HG02623 (cell line): ENCODE measurements at regions not wholly inside any gene's neighbourhood (a gene's known extent, or its start where the extent isn't known, plus 50 kb on each side); places are given as distances from the start of the nearest gene placed in this dataset.
"Not testable (repeated sequence)": the region's sequence is repeated elsewhere in the genome, so short reads cannot be mapped to it uniquely, and the experiment has no call there.

Experiments
- ATAC-seq: cut with Tn5 transposase; IDR thresholded peaks from one replicate; pipeline ENCODE4 v1.9.1; 2021; ENCODE audit warnings: moderate library complexity; ENCODE audit not compliant: unreplicated experiment

- not testable (repeated sequence) for ATAC-seq
Measured at GRCh38 chr2:187610450-187610849, 56.2 kb upstream of the TFPI start.

- ATAC-seq = no peak
Measured at GRCh38 chr2:187612857-187613256, 58.6 kb upstream of the TFPI start.

GRCh38 chr2:187614756-187615155, 60.5 kb upstream of the TFPI start:
- no peak for ATAC-seq

DNA sequence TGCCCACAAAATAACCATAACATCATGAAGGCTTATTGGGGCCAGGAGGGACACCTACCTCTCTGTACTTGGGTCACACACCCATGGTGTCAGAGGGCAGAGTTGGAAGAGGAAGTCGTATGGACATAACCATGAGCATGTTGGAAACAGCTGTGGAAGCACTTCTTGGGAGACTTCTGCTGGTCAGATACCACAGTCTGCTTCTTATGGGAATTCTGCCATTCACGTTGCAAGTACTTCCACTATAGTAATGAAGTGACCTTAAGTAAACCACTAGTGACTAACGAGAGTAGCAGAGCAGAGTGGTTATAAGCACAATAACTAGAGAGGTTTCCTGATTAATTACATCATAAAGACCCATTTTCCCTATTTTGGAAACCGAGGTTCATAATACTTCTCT, 61.1 kb upstream of the TFPI start:
- no peak for ATAC-seq

DNA sequence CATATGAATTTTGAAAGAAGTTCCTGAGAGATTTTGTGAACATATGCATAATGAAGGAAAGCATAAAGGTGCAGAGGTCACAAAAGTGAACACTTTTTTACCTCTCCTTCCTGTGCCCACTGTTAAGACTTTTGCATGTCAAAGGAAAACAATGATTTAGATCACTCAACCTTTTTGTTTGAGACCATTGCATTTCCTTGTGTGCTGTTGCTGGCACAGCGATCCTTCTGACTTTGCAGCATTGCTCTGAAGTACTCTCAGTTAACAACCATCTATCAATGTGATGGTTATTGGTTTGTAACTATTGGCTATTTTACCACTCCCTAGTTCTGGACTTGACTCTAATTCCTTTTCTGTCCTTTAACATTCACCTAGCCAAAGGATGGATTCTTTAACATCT, 61.7 kb upstream of the TFPI start:
- ATAC-seq = no peak

- no peak for ATAC-seq
Measured at GRCh38 chr2:187617120-187617519, 62.9 kb upstream of the TFPI start.

GRCh38 chr2:187617905-187618304, 63.7 kb upstream of the TFPI start:
- no peak for ATAC-seq

GRCh38 chr2:187618813-187619212, 64.6 kb upstream of the TFPI start:
- ATAC-seq = no peak

DNA sequence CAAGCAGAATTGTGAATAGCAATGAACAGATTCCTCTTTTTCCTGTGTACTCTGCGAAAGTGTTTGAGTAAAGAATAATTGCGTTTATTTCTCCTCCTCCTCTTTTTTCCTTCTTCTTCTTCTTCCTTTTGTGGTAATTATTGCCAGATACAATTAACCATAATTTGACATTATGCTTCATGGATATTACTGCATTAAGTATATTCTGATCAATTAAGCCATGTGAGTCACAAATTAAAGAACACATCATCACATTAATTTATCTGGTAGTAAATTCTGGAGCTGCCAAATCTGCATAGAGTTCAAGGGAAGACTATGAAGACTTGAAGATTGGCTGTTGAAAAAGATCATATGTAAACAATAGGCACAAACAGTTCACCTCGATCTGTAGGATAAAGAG, 72.9 kb upstream of the TFPI start:
- no peak for ATAC-seq

DNA sequence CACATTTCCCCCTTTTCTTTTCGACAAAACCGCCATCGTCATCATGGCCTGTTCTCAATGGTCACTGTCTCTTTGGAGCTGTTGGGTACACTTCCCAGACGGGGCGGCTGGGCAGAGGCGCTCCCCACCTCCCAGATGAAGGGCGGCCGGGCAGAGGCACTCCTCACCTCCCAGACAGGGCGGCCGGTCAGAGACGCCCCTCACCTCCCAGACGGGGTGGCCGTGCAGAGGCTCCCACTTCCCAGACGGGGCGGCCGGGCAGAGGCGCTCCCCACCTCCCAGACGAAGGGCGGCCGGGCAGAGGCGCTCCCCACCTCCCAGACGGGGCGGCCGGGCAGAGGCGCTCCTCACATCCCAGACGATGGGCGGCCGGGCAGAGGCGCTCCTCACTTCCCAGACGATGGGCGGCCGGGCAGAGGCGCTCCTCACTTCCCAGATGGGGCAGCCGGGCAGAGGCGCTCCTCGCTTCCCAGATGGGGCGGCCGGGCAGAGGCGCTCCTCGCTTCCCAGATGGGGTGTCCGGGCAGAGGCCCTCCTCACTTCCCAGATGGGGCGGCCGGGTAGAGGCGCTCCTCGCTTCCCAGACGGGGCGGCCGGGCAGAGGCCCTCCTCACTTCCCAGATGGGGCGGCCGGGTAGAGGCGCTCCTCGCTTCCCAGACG, 82.6 kb upstream of the TFPI start:
- not testable (repeated sequence) for ATAC-seq

DNA sequence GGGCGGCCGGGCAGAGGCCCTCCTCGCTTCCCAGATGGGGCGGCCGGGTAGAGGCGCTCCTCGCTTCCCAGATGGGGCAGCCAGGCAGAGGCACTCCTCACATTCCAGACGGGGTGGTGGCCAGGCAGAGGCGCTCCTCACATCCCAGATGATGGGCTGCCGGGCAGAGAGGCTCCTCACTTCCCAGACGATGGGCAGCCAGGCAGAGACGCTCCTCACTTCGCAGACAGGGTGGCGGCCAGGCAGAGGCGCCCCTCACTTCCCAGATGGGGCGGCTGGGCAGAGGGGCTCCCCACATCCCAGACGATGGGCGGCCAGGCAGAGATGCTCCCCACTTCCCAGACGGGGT, 83.1 kb upstream of the TFPI start:
- not testable (repeated sequence) for ATAC-seq

DNA sequence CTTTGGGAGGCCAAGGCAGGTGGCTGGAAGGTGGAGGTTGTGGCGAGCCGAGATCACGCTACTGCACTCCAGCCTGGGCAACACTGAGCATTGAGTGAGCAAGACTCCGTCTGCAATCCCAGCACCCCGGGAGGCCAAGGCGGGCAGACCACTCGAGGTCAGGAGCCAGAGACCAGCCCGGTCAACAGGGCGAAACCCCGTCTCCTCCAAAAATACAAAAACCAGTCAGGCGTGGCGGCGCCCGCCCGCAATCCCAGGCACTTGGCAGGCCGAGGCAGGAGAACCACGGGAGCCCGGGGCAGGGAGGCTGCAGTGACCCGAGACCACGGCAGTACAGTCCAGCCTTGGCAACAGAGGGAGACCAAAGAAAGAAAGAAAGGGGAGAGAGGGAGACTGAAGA, 83.5 kb upstream of the TFPI start:
- not testable (repeated sequence) for ATAC-seq

- ATAC-seq = no peak
Measured at GRCh38 chr2:187638840-187639239, 84.6 kb upstream of the TFPI start.

DNA sequence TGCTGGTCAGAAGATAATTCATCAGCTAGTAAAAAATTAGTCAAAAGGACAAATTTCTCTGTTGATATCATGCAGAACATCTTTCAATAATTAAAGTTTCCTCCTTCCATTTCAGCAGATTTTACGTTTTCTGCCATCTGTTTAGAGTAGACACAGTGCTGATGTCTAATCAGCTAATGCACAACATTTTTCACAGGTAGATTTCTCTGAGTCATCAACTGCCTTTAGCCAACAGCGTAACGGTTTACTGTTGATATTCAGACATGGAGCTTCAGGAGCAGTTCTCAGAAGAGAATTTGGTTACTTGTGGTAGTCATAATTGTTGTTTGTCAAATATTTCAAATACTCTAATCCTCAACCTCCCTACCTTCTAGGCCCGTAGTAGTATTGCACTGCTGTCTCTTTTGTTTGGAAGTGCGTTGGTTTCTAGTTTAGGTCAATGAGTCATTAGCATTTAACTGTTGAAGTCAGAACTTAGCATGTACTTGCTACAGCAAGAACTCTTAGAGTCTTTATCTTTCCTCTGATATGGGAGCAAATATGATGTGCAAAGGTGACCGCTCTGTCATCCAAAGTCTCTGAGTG, 86.8 kb upstream of the TFPI start:
- ATAC-seq = no peak

GRCh38 chr2:187642498-187642897, 88.3 kb upstream of the TFPI start:
- no peak for ATAC-seq

GRCh38 chr2:187644486-187644885, 90.3 kb upstream of the TFPI start:
- ATAC-seq = no peak

DNA sequence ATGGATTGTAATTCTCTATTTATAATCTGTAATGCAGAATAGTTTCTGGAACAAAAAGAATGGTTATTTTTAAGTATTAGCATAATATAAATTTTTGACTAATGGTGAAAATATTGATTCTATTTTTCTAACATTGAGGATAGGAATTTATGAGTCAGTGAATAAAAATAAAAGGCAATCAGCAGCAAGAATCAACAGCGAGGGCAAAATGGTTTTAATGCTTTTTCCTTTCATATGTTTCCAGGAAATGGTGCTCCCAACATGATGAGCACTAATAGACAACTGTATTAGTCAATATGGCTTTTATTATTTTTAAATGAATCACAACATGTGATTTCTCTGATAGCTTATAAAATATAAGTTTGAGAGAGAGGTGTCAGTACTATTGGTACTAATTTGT, 90.7 kb upstream of the TFPI start:
- no peak for ATAC-seq

DNA sequence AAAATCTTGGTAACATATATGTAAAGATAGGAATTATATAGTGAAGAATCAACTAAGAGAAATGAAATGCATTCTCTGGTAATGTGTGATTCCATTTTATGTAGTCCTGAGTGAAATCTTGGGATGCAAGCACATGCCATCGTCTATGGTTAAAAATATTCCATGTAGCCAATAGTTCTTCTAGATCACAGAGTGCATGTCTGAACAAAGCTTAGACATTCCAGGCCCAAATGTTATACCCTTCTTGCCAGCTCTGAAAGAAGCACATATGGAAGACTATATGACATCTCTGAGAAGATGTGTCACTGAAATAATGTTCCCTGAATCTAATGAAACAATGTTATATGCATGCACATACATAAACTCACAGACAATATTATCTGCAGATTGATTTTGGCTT, 92.3 kb upstream of the TFPI start:
- ATAC-seq = no peak

DNA sequence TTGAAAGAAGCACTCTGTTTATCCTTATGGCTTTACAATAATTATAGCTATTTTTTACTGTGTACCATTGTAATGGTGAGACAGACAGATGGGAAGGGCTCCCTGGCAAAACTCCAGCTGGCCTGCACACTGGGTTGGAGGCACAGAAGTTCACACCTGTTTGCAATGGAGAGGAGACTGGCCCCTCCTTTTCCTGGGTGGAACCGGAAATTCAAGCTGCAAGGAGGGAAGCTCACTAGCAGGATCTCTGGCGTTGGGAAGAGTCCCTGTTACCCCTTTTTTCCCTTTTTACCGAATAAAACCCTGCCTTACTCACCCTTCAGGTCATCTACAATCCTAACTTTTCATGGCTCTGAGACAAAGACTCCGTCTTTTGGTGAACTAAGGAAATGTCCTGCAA, 100.3 kb upstream of the TFPI start:
- ATAC-seq = no peak

GRCh38 chr2:187655001-187655400, 100.8 kb upstream of the TFPI start:
- ATAC-seq = no peak

- no peak for ATAC-seq
Measured at GRCh38 chr2:187656123-187656522, 101.9 kb upstream of the TFPI start.

DNA sequence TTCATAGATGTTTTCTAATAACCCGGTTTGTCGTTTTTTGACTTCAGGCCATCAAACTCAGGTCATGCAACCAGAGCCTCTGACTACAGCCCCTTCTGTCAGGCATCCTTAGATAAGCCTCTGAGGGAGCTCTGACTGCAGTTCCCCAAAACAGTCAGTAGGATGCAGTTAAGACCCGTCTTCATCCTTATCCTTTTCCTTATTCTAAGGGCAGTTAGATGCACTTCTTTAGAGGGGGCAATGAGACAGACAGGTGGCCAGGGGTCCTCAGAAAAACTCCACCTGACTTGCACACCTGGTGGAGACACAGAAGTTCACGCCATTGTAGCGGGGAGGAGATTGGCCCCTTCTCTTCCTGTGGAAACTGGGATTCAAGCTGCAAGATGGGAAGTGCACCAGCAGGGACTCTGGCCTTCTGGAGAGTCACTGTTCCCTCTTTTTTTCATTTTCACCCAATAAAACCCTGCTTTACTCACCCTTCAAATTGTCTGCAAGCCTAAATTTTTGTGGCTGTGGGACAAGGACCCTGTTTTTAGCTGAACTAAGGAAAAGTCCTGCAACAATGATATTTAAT, 104.8 kb upstream of the TFPI start:
- peak; percentile 50 for ATAC-seq

- not testable (repeated sequence) for ATAC-seq
Measured at GRCh38 chr2:187676050-187676449, 121.8 kb upstream of the TFPI start.
